ENCODE measurements at regions not wholly inside any gene's neighbourhood (a gene's known extent, or its start where the extent isn't known, plus 50 kb on each side); places are given as distances from the start of the nearest gene placed in this dataset.
A peak's percentile ranks its signal among the peaks of the same experiment; 100 is the strongest.

GRCh38 chr5:143695941-143696340, 116.0 kb upstream of the HMHB1 start:
- Mint-ChIP-seq H3K4me3 (peak overlapping the region; percentile 6; the same call in 1 of the 2 replicates), H3K36me3 (ENCODE audit: low read depth) (no peaks in the 10 kb centered on the region), H3K9me3 (no peaks in the 10 kb centered on the region), H3K27me3 (ENCODE audit: insufficient read depth) (0 out of 2 replicates have a peak, but pooled peaks cover 3% of the 10 kb centered on the region), H3K4me1 (ENCODE audit: low read depth) (peaks cover 16% of the 10 kb centered on the region), H3K27ac (peak overlapping the region; percentile 17; the same call in 1 of the 2 replicates)
- no peak for DNase-seq
- TF ChIP-seq CTCF (IDR thresholded peaks at IDR 0.05), result no peak

- no peak for TF ChIP-seq CTCF (IDR thresholded peaks at IDR 0.05)
- Mint-ChIP-seq H3K9me3 (no peaks in the 10 kb centered on the region), H3K27ac (peak overlapping the region; percentile 17; the same call in 1 of the 2 replicates), H3K27me3 (ENCODE audit: insufficient read depth) (0 out of 2 replicates have a peak, but pooled peaks cover 3% of the 10 kb centered on the region), H3K4me3 (0 out of 2 replicates have a peak overlapping the region, but pooled peaks have one; percentile 6), H3K4me1 (ENCODE audit: low read depth) (peaks cover 16% of the 10 kb centered on the region), H3K36me3 (ENCODE audit: low read depth) (no peaks in the 10 kb centered on the region; the same call in 1 of the 2 replicates)
- peak; percentile 36 for DNase-seq
Measured at GRCh38 chr5:143695244-143695864, 116.6 kb upstream of the HMHB1 start.

GRCh38 chr5:143694357-143694756, 117.6 kb upstream of the HMHB1 start:
- peaks cover 16% of the 10 kb centered on the region for H3K4me1 Mint-ChIP-seq (ENCODE audit: low read depth)
- no peak overlapping the region for H3K27ac Mint-ChIP-seq
- H3K9me3 Mint-ChIP-seq, result no peaks in the 10 kb centered on the region; the same call in 1 of the 2 replicates
- peaks cover 4% of the 10 kb centered on the region for H3K36me3 Mint-ChIP-seq (ENCODE audit: low read depth)
- H3K27me3 Mint-ChIP-seq (ENCODE audit: insufficient read depth), result 0 out of 2 replicates have a peak, but pooled peaks cover 3% of the 10 kb centered on the region
- no peak for DNase-seq
- H3K4me3 Mint-ChIP-seq, result no peak overlapping the region
- TF ChIP-seq CTCF (IDR thresholded peaks at IDR 0.05), result no peak

GRCh38 chr5:143693651-143694252, 118.2 kb upstream of the HMHB1 start:
- no peak overlapping the region for H3K4me3 Mint-ChIP-seq
- H3K4me1 Mint-ChIP-seq (ENCODE audit: low read depth), result peaks cover 15% of the 10 kb centered on the region
- peaks cover 4% of the 10 kb centered on the region for H3K36me3 Mint-ChIP-seq (ENCODE audit: low read depth)
- 0 out of 2 replicates have a peak, but pooled peaks cover 3% of the 10 kb centered on the region for H3K27me3 Mint-ChIP-seq (ENCODE audit: insufficient read depth)
- TF ChIP-seq CTCF (IDR thresholded peaks at IDR 0.05), result no peak
- DNase-seq, result no peak
- H3K27ac Mint-ChIP-seq, result no peak overlapping the region
- H3K9me3 Mint-ChIP-seq, result no peaks in the 10 kb centered on the region; the same call in 1 of the 2 replicates

GRCh38 chr5:143692342-143692741, 119.6 kb upstream of the HMHB1 start:
- Mint-ChIP-seq H3K4me3 (no peak overlapping the region), H3K9me3 (no peaks in the 10 kb centered on the region; the same call in 1 of the 2 replicates), H3K27me3 (ENCODE audit: insufficient read depth) (0 out of 2 replicates have a peak, but pooled peaks cover 3% of the 10 kb centered on the region), H3K4me1 (ENCODE audit: low read depth) (peaks cover 11% of the 10 kb centered on the region), H3K27ac (no peak overlapping the region), H3K36me3 (ENCODE audit: low read depth) (peaks cover 4% of the 10 kb centered on the region)
- TF ChIP-seq CTCF (IDR thresholded peaks at IDR 0.05), result no peak
- DNase-seq, result no peak
